ENCODE measurements at regions not wholly inside any gene's neighbourhood (a gene's known extent, or its start where the extent isn't known, plus 50 kb on each side); places are given as distances from the start of the nearest gene placed in this dataset.

- DNase-seq, result peak in 1 of 4 experiments; percentile 21
These were observed 51.2 kb upstream of the CDH5 start for GRCh38 chr16:66315210-66315825.

GRCh38 chr16:66311306-66311705, 55.2 kb upstream of the CDH5 start:
- DNase-seq, result no peak

- DNase-seq, result no peak
These were observed 57.2 kb upstream of the CDH5 start for GRCh38 chr16:66309215-66309807.

GRCh38 chr16:66308096-66308495, 58.4 kb upstream of the CDH5 start:
- DNase-seq, result no peak

- DNase-seq, result no peak
These were observed 59.9 kb upstream of the CDH5 start for GRCh38 chr16:66306366-66307150.

- no peak for DNase-seq
These were observed 61.5 kb upstream of the CDH5 start for GRCh38 chr16:66304961-66305360.

GRCh38 chr16:66304151-66304550, 62.3 kb upstream of the CDH5 start:
- no peak for DNase-seq

- no peak for DNase-seq
These were observed 66.0 kb upstream of the CDH5 start for GRCh38 chr16:66300501-66300900.

GRCh38 chr16:66300037-66300436, 66.5 kb upstream of the CDH5 start:
- DNase-seq, result no peak

- DNase-seq, result no peak
These were observed 67.1 kb upstream of the CDH5 start for GRCh38 chr16:66299349-66299748.

GRCh38 chr16:66298571-66299120, 67.8 kb upstream of the CDH5 start:
- DNase-seq, result no peak

- DNase-seq, result no peak
These were observed 68.5 kb upstream of the CDH5 start for GRCh38 chr16:66298006-66298405.

GRCh38 chr16:66296591-66296990, 69.9 kb upstream of the CDH5 start:
- DNase-seq, result no peak

GRCh38 chr16:66295761-66296546, 70.5 kb upstream of the CDH5 start:
- DNase-seq, result no peak

- no peak for DNase-seq
These were observed 71.3 kb upstream of the CDH5 start for GRCh38 chr16:66295213-66295612.

GRCh38 chr16:66294507-66294906, 72.0 kb upstream of the CDH5 start:
- DNase-seq, result no peak

GRCh38 chr16:66293932-66294331, 72.6 kb upstream of the CDH5 start:
- no peak for DNase-seq

GRCh38 chr16:66293207-66293735, 73.2 kb upstream of the CDH5 start:
- DNase-seq, result no peak

- no peak for DNase-seq
These were observed 74.1 kb upstream of the CDH5 start for GRCh38 chr16:66292241-66292935.

- no peak for DNase-seq
These were observed 74.7 kb upstream of the CDH5 start for GRCh38 chr16:66291833-66292232.

- no peak for DNase-seq
These were observed 76.1 kb upstream of the CDH5 start for GRCh38 chr16:66290431-66290830.

GRCh38 chr16:66289986-66290385, 76.5 kb upstream of the CDH5 start:
- no peak for DNase-seq

All from activated naive CD4-positive, alpha-beta T cell (primary cell).